HG03280 (cell line): ENCODE measurements at regions not wholly inside any gene's neighbourhood (a gene's known extent, or its start where the extent isn't known, plus 50 kb on each side); places are given as distances from the start of the nearest gene placed in this dataset.

ENCODE experiments used
- ATAC-seq: cut with Tn5 transposase; IDR thresholded peaks from one replicate; pipeline ENCODE4 v1.9.1; 2021; ENCODE audit warnings: mild to moderate bottlenecking, moderate library complexity; ENCODE audit not compliant: unreplicated experiment

DNA sequence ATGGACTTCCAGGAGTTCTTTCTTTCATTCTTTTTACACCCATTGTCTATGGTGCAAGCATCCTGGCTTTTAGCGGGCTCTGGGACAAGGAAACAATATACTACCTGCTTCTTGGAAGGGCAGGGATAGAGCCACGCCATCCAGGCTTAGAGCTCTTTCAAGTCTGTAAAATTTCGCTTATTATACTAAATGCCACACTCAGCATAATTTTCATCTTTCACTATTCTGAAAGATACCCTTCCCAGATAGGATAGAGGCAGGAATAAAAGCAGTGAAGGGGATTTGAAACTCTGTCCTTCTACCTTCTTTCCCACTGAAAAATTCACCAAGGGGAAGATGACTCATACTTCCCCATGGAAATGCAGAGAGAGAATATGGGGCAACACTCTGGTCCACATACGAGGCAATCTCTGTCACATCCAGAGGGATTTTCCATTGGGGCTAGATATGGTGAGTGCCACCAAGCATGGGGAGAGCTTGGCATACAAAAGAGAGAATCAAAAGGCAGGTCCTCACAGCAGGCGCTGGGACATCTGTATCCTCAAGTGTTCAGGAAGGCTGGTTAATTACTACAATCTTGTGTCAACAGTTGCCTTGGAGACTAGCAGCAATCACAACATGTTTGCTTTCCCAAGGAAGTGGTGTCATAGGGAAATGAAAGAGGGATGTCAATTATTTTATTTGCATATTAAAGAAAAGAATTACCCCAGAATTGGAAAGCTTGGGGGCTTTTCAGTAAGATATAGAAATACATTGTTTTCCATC is 127.6 kb downstream of the TDRD15 start:
- no peak for ATAC-seq

DNA sequence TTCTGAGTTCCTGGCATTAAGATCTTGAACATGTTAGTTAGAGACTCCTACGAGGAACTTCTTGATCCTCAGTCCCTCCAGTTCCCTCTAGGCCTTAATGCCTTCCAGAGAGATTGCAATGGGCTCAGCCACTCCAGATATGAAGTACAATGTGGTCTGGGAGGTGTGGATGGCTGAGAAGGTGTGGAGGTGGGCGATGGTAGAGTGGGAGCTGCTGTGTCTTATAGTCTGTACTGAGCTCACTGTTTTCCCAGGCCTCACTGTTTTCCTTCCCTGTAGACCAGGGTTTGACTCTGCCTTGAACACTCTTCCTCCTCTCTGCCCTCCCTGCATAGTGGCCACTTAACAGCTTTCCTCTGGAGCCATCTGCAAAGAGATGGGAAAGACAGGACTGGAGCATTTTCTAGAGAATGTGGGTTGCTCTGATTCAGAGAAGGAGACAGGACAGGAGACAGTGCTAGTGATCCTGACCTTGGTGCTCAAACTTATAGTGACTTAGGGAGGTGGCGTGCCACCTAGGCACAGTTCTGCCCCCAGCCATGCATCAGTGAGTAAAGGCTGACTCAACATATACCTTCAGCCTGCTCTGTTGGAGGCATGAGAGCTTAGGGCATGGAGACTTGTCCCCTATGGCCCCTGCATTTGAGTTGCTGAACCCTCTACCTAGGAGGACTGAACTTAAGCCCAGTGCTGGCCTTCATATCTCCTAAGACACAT is 129.7 kb downstream of the TDRD15 start:
- ATAC-seq: no peak

DNA sequence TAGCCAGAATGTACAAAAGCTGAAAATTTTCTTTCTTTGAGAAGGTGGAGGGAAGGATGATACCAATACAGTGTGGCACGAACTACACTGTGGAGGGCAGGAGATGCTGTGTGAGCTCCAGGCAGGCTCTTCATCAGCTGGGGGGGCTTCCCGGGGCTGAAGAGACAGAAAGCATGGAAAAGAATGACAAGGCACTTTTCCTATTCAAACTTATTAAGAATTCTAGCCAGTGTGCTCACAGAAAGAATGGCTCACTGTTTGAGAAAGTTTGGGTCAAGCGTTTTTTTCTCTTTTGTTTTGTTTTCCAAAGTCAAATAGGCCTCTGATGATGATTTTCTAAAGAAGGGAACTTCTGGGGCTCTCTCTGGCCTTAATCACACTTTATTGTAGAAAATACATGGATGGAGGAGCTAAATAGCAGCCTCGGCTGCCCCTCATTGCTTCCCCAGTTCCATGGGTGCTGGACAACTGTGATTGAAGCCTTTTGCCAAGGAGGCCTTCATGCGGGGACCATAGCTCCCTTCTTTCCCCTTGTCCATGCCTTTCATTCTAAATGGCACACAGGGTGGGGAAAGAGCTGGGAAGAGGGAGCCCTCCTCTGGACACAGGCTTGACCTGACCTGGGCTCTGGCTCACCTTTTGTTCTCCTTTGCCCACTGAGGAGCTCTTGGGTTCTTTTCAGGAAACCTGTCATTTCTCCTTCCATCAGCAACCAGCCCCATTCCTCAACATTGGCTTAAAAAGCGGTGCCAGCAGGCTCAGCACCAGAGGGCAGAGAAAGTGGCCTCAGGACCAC is 130.6 kb downstream of the TDRD15 start:
- ATAC-seq: no peak

DNA sequence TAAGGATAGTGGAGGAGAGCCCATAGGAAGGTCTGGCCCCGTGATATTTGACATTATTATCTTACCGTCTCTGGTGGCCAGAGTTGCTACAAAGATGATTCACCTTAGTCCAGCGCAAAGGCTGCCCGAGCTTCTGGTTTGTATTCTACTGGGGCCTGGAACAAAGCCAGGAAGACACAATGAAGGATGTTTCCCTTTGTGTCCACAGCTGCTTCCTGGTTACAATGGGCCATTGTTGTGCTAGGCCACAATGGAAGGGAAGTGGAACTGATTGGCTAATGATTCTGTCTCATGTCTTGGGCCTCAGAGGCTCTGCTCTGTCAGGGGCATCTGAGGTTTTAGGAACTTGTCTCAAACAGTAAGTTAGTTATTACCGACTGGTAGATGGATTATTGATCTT is 132.2 kb downstream of the TDRD15 start:
- no peak for ATAC-seq

DNA sequence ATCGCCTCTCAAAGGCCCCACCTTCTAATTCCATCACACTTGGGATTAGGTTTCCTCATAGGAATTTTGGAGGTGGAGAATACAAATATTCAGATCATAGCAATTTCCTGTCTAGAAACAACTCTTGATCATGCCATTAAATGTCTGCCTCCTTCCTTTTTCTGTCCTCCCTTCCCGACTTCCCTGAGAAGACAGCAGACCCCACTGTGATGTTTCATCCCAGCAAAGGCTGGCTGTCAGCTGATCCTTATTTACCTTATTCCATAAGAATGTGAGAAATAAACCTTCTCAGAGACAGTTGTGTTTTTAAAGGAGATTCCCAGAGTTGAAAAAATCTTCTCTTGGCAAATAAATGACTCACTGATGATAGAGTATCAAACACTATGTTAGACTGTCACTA is 133.9 kb downstream of the TDRD15 start:
- no peak for ATAC-seq

DNA sequence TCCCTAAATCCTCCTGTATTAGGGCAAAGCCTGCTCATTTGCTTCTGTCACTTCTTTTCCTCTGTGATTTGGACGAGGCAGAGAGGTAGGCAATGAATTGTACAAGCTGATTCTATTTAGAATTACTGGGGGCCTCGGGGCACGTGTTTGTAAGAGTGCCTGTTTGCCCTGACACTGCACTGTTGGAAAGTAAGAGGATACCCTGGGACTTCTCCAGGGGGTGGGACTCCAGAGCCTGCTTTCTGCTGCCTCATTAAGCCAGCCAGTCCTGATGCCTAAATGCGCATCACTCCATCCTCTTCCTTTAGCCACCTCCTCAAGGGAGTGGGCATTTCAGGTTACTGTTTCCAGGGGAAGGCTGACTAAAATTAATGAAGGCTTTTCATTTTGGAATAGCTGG is 134.3 kb downstream of the TDRD15 start:
- ATAC-seq: no peak

DNA sequence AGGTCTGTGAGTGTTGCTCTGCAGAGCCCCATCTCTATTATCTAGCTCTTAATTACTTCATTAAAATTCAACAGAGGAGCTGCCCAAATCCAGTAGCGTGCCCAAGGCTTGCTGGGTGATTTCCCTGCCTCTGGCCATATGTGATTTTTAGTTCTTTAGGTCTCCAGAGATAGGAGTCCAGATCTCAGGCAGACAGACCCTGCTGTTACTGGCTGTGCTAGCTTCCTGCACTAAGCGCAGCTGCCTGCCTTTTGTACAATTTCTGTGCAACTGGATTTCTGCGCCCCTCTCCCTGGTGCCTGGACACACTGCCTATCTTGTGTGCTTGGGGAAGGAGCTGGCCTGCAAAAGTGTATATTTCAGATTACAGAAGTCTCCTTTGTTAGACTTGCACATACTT is 136.5 kb downstream of the TDRD15 start:
- ATAC-seq: no peak

DNA sequence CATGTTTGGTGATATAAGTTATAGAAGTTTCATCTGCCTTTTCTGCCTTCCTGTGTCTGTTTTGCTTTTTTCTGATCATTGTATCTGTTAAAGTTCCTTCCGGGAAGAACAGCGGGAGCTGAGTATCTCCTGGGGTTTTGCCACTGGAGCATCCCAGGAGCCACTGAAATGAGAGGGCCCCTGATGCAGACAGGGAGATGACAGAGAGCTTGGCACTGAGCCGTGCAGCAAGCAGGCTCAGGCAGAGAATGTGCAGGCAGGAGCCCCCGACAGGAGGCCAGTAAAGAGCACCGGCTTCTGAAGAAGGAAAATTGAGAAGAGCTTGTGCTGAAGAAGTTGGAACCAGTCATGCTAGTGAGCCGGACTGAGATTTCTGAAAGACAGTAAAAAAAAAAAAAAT is 137.8 kb downstream of the TDRD15 start:
- ATAC-seq: no peak

DNA sequence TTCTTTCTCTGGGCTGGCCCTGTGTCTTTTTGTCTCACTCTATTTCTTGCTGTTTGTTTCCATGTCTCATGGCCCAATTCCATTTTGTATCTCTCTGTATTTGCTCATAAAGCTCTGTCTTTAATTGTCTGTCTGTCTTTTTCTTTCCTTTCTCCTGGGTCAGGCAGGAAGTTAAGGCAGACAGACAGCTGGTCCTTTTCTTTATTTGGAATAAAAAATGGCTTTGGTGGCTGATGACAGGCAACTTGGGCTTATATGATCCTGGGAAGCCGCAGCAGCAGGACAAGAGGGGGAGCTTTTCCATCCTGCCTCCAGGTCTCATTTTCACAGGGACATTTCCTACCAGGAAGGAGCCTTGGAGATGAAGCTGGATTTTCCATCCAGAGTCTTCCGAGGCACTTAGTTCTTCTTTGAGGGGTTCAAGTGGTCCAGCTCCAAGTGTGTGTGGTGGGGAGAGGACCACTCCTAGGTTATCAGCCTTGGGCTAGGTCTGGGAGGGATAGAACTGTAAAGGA is 138.7 kb downstream of the TDRD15 start:
- ATAC-seq: no peak

DNA sequence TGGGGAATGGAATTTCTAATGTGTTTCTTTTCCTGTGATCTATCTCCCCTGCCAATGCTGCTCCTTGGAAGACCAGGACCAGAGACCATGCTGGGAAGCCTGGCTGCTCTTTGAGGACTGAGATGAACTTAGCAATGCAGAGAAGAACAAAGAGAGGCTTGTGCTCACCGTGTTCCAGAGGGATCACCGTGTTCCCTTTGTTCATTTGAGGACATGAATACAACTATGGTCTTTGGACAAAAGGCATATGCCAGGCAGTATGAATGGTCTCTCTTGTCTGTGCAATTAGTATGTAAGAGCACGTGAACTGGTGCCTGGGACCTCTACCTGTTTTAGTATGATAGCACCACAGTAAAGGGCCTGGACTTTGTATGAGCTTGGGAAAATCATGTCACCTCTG is 139.9 kb downstream of the TDRD15 start:
- ATAC-seq: no peak

DNA sequence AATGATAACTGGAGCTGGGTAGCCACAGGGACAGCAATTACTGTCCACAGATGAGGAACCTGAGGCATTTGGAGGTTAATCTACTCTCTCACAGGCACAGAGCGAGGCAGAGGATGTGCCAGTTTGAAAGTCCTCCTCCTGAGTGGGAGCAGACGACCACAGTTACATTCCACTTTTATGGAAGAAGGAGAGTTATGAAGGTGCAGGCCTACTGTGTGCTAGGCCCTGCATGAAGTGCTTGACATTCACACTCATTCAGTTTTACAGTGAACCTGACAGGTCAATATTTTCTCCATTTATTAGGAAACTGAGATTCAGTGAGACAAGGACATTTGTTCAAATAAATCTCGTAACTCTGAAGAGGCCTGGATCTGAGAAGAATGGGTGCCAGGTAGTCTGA is 142.0 kb downstream of the TDRD15 start:
- no peak for ATAC-seq

DNA sequence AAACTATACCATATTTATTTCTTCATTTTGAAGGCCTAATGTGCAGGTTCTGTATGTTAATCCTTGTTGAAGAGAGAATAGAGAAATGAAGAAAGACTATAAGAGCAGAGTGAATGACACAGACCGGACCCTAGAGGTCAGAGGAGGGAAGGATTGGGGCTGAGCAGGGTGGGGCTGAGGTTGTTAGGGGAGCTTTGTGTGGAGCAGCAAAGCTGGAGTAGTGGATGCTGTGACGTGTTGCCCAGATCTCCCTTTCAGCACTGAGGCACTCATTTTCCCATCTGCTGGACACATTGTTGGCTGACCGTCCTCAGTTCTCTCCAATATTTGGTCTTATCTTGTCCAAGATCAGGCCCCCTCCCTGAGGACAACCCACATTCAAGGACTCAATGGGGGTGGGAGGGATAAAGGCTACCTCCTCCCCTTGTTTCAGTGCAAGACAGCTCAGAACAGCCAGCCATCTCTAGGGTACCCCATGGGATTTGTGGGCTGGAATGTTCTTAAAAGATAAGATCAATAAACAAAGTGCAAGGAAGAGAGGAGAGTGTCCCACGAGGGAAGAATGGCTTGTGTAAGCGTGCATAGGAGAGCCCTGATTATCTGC is 143.6 kb downstream of the TDRD15 start:
- no peak for ATAC-seq

DNA sequence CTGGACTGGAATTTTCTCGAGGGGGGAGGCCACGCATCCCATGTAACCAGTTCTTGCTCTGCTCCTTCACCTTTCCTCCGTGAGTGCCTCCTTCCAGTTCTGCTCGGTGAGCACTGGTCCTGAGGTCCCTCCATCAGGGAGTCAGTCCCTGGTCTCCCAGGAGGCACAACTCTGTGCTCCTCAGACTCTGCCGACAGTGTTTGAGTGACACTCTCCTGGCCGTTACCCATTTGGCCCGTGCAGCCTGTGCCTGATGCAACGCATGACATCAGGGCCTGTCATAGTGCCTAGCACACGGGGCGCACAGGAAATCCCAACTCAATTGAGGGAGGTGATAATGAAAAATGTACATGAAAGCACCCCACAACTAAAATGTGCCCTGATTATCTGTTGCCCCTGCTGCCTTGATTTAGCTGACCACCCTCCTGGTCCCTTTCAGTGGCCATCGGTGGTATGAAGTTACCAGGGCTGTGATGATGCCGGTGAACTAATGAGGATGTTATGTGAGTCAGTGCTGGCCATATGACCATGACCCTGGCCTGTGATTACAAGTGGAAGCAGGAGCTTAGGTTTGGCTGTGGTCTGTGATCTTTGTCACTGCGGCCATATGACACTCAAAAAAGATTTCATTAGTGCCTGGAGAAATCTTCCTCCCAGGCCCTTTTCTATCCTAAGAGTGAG is 144.6 kb downstream of the TDRD15 start:
- no peak for ATAC-seq

DNA sequence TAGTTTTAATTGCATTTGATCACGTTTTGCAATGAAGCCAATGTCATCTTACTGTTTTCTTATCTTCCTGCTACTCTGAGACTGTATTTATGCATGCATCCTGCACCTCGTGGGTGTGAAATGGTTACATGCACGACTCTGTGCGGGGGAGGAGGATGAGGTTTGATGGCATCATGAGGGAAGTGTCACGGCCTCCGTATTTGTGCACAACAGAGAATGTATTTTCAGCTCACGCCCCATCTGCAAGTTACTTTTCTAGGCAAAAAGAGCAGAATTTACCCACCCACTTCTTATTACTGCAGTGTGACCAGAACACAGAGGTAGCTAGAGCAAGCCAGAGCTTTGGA is 145.1 kb downstream of the TDRD15 start:
- no peak for ATAC-seq

DNA sequence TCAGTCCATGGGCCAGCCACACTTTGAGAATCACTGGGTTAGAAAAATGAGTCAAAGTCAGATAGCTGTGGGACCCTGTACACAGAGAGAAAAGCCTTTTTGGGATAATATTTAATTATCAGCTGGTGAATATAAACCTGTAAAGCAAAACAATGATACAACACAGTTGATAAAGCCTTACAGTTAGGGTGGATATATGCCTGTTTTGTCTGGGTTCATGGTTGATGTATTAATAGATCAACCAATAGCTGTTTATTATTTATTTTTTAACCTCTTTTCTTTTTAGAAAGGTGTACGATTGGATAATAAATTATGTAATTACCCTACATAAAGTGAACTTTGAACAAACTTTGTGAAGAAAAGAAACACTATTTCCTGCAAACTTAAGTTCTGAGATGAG is 145.6 kb downstream of the TDRD15 start:
- ATAC-seq: no peak

DNA sequence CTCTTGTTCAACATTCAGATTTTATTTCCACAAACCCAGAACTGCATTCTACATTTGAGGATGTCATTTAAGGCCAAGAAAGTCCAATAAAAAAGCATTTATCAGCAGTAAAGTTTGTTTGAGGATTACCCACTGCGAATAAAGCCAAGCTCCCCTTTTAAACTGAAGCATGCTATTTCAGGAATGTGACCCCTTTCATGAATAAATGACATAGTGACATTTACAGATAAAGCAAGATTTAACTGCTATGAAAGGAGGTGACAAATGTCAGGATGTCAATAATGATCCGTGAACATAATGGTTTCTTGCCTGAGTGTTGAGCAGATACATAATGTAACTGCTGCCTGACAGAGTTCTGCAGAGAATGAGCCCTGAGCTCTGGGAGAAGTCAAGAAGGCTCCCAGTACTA is 146.3 kb downstream of the TDRD15 start:
- ATAC-seq: no peak

DNA sequence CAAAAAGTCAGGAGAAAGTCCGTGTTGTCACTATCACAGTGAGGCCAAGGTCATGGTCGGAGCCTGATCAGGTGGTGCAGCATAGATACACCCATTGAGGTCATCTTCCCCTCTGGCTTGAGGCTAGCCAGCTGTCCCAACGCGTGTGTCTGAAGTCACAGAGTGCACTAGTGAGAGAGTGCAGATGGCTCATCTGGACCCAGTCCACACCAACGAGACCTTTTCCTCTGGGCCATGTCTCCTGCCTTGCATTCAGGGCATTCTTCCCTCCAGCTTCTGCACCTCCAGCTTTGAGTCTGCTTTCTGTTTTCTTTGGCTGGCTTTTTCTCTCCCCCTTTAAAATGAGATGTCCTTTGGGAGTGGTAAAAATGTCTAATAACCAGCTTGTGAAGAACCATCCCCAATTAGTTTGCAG is 146.9 kb downstream of the TDRD15 start:
- no peak for ATAC-seq

DNA sequence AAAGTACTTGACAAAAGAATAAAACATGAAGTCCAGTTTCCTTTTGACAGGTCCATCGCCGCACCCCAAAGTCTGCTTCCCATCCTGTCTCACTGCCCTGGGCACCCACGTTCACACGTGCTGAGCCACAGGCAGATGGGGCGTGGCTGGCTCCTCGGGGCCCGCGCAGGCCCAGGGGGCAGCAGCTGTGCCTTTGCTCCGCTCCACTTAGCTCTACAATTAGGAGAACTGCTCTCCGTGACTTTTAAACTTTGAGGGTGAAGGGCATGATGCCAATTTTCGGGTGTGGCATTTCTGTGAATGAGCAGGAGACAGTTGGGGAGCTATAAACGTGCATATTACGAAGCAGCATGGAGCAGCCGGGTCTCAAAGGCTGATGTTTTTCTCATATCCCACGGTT is 152.4 kb downstream of the TDRD15 start:
- no peak for ATAC-seq

DNA sequence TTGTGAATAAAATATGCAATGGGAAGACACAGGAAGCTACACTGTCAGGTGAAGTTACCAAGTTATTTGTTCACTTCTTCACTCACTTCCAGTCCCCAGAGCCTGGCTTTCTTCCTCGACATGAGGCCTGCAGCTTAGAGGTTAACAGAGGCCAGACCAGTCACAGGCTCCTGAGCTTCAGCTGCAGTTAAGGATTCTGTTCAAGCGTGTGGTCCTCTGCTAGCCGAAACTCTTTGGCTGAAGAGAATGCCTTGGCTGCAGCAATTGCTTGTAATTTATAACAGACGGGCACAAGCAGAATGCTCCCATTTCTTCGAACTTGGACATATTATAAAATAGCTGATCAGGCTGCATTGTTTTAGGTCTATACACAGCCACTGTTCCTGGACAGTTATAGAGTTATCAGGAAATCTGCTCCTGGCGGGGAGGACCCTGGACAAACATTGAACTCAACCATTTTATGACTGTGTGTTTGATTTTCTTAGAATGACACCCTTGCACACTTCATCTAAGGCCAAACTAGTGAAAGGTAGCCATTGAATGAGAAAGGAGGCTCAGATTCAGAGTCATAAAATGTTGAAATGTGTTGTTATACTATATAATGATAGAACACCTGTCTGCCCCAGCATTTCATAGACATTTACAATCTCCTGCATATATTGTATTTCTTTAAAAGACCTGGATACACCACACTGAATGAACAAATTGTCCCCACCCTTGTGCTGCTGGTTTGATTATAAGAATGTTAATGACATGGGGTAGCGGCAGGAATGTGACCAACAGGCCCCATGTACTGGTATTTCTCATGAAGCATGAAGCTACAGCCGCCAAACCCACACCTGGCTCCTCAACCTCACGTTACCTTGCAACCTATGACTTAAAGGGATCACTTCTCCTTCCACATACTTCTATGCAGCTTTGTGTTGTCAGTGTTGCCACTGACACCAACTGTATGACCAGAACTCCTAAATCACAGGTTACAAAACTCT is 153.6 kb downstream of the TDRD15 start:
- no peak for ATAC-seq

DNA sequence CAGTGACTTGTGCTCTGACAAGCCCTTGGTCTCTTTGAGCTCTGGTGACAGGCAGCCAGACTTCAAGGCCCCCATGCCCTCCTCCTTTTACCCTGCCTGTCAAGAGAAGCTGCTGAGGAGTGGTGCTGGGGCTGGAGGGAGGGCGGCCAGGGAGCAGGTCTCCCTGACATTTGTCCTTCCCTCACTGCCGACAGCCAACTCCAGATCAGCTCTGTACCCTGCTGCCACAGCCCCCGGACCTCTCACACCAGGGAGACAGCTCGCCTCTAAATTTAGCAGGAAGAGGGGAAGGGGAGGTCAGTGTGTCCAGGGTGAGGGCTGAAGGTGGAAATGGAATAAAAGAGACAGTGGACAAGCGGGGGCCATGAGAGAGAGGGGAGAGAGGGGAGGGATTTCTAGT is 155.8 kb downstream of the TDRD15 start:
- ATAC-seq: no peak
